MCF 10A (cell line): ENCODE measurements at regions not wholly inside any gene's neighbourhood (a gene's known extent, or its start where the extent isn't known, plus 50 kb on each side); places are given as distances from the start of the nearest gene placed in this dataset.

Experiments
- BruUV-seq: library from RNA; stranded (reverse); fragments of 400-500 nt; replicated peaks from 2 replicates; lab custom pipeline; 2021; lab: Mats Ljungman, UMichigan
- CTCF ChIA-PET: fragments of 300-600 bp; sonication (Branson Sonifier 250); formaldehyde crosslinking; extraction: SDS; loops from one replicate; lab custom pipeline; 2021; ENCODE audit warnings: antibody characterized with exemption, inconsistent platforms; lab: Yijun Ruan, JAX
- POLR2A ChIA-PET: fragments of 300-600, 350-650 bp; sonication (Branson Sonifier 250); formaldehyde crosslinking; extraction: SDS; loops from one replicate; lab custom pipeline; 2020; ENCODE audit warnings: antibody characterized with exemption, inconsistent platforms; lab: Yijun Ruan, JAX
- DNase-seq: peaks from one replicate; pipeline ENCODE4 v3.0.0-alpha.2; 2018; ENCODE audit not compliant: unreplicated experiment
- H3K27ac Mint-ChIP-seq: one replicate; pipeline ENCODE4 v1.8.0; 2022; ENCODE audit warnings: mild to moderate bottlenecking, low read depth, mixed read lengths; ENCODE audit not compliant: unreplicated experiment
- H3K27me3 Mint-ChIP-seq: one replicate; pipeline ENCODE4 v1.8.0; 2022; ENCODE audit warnings: mixed read lengths; ENCODE audit not compliant: insufficient read depth, unreplicated experiment
- H3K36me3 Mint-ChIP-seq: one replicate; pipeline ENCODE4 v1.8.0; 2022; ENCODE audit warnings: mild to moderate bottlenecking, moderate library complexity, mixed read lengths; ENCODE audit not compliant: insufficient read depth, unreplicated experiment
- H3K4me1 Mint-ChIP-seq: one replicate; pipeline ENCODE4 v1.8.0; 2022; ENCODE audit warnings: mixed read lengths; ENCODE audit not compliant: insufficient read depth, unreplicated experiment
- H3K4me3 Mint-ChIP-seq: one replicate; pipeline ENCODE4 v1.8.0; 2022; ENCODE audit warnings: mild to moderate bottlenecking, moderate library complexity, mixed read lengths; ENCODE audit not compliant: unreplicated experiment
- H3K9me3 Mint-ChIP-seq: one replicate; pipeline ENCODE4 v1.8.0; 2022; ENCODE audit warnings: mixed read lengths; ENCODE audit not compliant: unreplicated experiment
- intact Hi-C: fragments of 100-400 bp; cut with micrococcal nuclease; formaldehyde crosslinking; loops from 2 replicates; pipeline ENCODE4 v1.14.1; 2022
- TF ChIP-seq, protein P1 (sequence below): fragments of 200-600 bp; IDR thresholded peaks from one replicate; pipeline ENCODE4 v1.8.0; 2022; ENCODE audit warnings: antibody characterized with exemption, mild to moderate bottlenecking; ENCODE audit not compliant: unreplicated experiment

DNA sequence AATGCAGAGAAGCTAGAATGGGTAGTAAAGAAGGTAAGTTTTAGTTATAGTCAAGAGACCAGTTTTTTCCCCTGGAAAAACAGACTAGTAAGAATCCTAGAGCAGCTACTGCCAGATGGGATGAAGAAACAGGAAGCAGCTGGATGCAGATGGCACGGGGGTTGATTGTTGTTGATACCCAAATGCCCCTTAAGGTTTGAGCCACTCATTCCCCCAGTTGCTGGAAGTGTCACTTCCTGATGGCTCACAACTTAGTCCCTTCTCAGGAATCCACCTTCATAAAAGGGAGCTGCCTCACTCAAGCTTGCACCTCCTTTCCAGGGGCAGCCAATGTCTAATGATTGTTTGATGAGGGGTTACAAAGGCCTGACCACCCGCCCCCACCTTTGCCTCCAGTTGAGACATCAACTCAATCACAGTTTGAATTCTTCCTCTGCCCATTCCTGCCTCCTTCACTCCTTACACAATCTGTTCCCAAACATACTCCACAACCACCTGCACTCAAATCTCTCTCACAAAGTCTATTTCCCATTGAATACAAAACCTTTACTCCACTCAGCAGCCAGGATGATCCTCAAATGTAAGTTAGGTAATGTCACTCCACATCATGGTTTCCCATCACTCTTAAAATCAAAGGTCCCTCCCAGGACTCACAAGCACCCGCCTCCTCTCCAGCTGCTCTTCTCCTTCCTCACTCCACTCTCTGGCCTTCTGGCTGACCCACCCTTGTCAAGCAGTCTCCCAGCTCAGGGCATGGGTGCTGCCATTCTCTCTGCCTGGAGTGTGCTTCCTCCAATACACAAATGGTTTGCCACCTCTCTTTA, 450.1 kb upstream of the THBS1 start:
- H3K27me3 Mint-ChIP-seq, result no peaks in the 10 kb centered on the region
- ChIA-PET CTCF (interaction anchor here (0.7 to 1.8 kb wide), 3 partner anchors 140 to 442 kb away, joined by 3 to 4 read pairs (median 3); no protein-coding TSS in a partner anchor), POLR2A (no interaction called here)
- intact Hi-C loops, result no loop called here
- DNase-seq, result no peak
- no peak overlapping the region for H3K27ac Mint-ChIP-seq
- TF ChIP-seq, protein P1, sequence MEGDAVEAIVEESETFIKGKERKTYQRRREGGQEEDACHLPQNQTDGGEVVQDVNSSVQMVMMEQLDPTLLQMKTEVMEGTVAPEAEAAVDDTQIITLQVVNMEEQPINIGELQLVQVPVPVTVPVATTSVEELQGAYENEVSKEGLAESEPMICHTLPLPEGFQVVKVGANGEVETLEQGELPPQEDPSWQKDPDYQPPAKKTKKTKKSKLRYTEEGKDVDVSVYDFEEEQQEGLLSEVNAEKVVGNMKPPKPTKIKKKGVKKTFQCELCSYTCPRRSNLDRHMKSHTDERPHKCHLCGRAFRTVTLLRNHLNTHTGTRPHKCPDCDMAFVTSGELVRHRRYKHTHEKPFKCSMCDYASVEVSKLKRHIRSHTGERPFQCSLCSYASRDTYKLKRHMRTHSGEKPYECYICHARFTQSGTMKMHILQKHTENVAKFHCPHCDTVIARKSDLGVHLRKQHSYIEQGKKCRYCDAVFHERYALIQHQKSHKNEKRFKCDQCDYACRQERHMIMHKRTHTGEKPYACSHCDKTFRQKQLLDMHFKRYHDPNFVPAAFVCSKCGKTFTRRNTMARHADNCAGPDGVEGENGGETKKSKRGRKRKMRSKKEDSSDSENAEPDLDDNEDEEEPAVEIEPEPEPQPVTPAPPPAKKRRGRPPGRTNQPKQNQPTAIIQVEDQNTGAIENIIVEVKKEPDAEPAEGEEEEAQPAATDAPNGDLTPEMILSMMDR, result no peak
- no TSS peak for BruUV-seq
- H3K4me3 Mint-ChIP-seq, result no peak overlapping the region
- no peaks in the 10 kb centered on the region for H3K9me3 Mint-ChIP-seq
- peaks cover 4% of the 10 kb centered on the region for H3K36me3 Mint-ChIP-seq
- H3K4me1 Mint-ChIP-seq, result peaks cover 21% of the 10 kb centered on the region

DNA sequence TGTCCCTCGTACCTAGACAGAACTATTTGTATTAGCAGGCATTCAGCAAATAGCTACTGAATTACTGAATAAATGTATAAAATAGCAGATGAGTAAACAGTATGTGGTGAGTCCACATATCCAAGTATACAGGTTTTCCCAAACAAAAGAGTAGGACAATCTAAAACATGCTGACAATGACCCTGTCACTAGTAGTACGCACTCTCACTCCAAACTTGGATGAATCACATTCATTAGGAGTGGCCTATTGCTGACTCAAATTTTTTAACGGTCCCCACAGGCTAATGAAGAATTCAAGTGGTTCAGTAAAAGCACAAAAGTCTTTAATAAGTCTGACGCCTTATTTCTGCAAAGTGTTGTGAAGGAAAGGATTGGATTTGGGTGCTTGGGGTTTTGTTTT, 449.3 kb upstream of the THBS1 start:
- DNase-seq, result no peak
- BruUV-seq, result no TSS peak
- peaks cover 4% of the 10 kb centered on the region for H3K36me3 Mint-ChIP-seq
- TF ChIP-seq, protein P1, result no peak
- POLR2A ChIA-PET, result interaction anchor here (0.6 to 0.7 kb wide), 2 partner anchors 364 to 742 kb away, joined by 3 to 4 read pairs; no protein-coding TSS in a partner anchor
- CTCF ChIA-PET, result interaction anchor here (1.3 to 1.8 kb wide), 2 partner anchors 10 to 141 kb away, joined by 3 to 4 read pairs; no protein-coding TSS in a partner anchor
- H3K27me3 Mint-ChIP-seq, result no peaks in the 10 kb centered on the region
- no peak overlapping the region for H3K4me3 Mint-ChIP-seq
- H3K27ac Mint-ChIP-seq, result no peak overlapping the region
- peaks cover 21% of the 10 kb centered on the region for H3K4me1 Mint-ChIP-seq
- H3K9me3 Mint-ChIP-seq, result no peaks in the 10 kb centered on the region
- intact Hi-C loops, result no loop called here

DNA sequence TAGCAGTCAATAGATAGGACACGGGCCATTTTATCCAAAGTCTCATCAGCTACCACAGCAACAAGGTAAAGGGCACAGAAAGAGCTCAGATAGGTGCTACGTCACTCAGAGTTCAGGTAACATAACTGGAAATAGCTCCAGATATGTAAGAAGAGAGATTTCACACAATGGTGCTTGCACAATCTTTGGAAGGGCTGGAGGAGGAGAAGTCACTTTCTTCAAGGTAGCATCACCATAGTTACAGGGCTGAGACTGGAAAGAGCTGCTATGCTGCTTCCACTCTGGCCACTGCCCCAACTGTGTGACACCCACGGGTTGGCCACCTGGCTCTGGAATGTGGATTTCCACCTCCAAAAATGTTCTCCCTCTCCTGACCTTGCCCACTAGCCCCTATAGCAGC, 448.8 kb upstream of the THBS1 start:
- TF ChIP-seq, protein P1, result no peak
- Mint-ChIP-seq H3K27me3 (no peaks in the 10 kb centered on the region), H3K9me3 (no peaks in the 10 kb centered on the region), H3K4me1 (peaks cover 21% of the 10 kb centered on the region), H3K4me3 (no peak overlapping the region), H3K27ac (no peak overlapping the region), H3K36me3 (peaks cover 4% of the 10 kb centered on the region)
- BruUV-seq, result no TSS peak
- POLR2A ChIA-PET, result interaction anchor here (0.6 to 0.7 kb wide), 2 partner anchors 363 to 742 kb away, joined by 3 to 4 read pairs; no protein-coding TSS in a partner anchor
- intact Hi-C loops, result no loop called here
- CTCF ChIA-PET, result interaction anchor here (1.3 to 1.8 kb wide), 2 partner anchors 10 to 141 kb away, joined by 3 to 4 read pairs; no protein-coding TSS in a partner anchor
- peak; percentile 54 for DNase-seq

DNA sequence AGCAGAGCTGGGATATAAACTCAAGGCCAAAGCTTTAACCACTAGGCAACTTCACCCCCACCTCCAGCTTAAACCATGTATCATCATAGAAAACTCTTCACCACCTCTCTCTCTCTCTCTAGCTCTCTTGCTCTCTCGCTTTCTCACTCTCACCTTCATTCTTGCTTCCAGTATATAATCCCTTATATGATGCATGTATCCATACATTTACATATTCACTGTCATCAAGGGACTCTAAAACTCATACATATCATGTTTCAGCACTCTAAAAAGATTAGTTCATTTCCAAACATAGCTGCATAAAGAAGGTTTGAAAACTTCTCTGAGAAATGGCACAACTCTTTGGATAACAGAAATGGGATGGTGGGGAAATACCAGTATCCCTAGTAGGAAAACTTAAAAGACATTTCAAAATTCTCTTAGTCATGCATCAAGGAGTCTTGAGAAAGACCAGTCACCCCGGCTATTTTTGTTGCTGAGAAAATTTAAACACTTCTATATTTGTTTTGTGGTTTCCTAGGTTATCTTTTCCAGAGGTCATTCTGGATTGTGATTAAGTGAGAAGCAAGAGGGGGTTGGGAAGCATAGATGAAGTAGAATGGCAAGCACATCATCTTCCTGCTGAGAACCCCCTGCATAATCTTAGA, 447.8 kb upstream of the THBS1 start:
- no peak overlapping the region for H3K27ac Mint-ChIP-seq
- H3K27me3 Mint-ChIP-seq, result no peaks in the 10 kb centered on the region
- BruUV-seq, result no TSS peak
- TF ChIP-seq, protein P1, result no peak
- ChIA-PET POLR2A (no interaction called here), CTCF (interaction anchor here (1.3 kb wide), 1 partner anchor 11 kb away, joined by 3 read pairs; no protein-coding TSS in a partner anchor)
- H3K9me3 Mint-ChIP-seq, result no peaks in the 10 kb centered on the region
- intact Hi-C loops, result no loop called here
- no peak overlapping the region for H3K4me3 Mint-ChIP-seq
- H3K4me1 Mint-ChIP-seq, result peaks cover 11% of the 10 kb centered on the region
- peak; percentile 71 for DNase-seq
- no peaks in the 10 kb centered on the region for H3K36me3 Mint-ChIP-seq
